ENCODE measurements at regions not wholly inside any gene's neighbourhood (a gene's known extent, or its start where the extent isn't known, plus 50 kb on each side); places are given as distances from the start of the nearest gene placed in this dataset.

- no peak for TF ChIP-seq ZNF30 (CRISPR knock-in tag; IDR thresholded peaks at IDR 0.05)
- no peak for TF ChIP-seq ZBTB40 (IDR thresholded peaks at IDR 0.05)
- TF ChIP-seq ZBTB40 (CRISPR knock-in tag; IDR thresholded peaks at IDR 0.05) = 0 out of 2 replicates have a peak, but pooled peaks have one; percentile 40
- 0 out of 2 replicates have a peak, but pooled peaks have one; percentile 21 for TF ChIP-seq MIER3 (CRISPR knock-in tag; IDR thresholded peaks at IDR 0.05; ENCODE audit: borderline replicate concordance)
- TF ChIP-seq RCOR2 (CRISPR knock-in tag; IDR thresholded peaks at IDR 0.05) = peak; percentile 57
- TF ChIP-seq ZNF83 (CRISPR knock-in tag; IDR thresholded peaks at IDR 0.05; ENCODE audit: borderline replicate concordance) = no peak
- TF ChIP-seq ZNF883 (CRISPR knock-in tag; IDR thresholded peaks at IDR 0.05; ENCODE audit: not compliant biosample characterization) = peak; percentile 61
- TF ChIP-seq ZNF543 (CRISPR knock-in tag; IDR thresholded peaks at IDR 0.05) = 0 out of 2 replicates have a peak, but pooled peaks have one; percentile 54
- 0 out of 2 replicates have a peak, but pooled peaks have one; percentile 23 for TF ChIP-seq HIC2 (CRISPR knock-in tag; IDR thresholded peaks at IDR 0.05; ENCODE audit: low read depth)
- peak; percentile 57; the same call in 1 of the 2 replicates for TF ChIP-seq IRF2 (CRISPR knock-in tag; IDR thresholded peaks at IDR 0.05)
- peak; percentile 77; the same call in 1 of the 2 replicates for TF ChIP-seq ZNF136 (CRISPR knock-in tag; IDR thresholded peaks at IDR 0.05; ENCODE audit: low read depth)
- TF ChIP-seq ZBTB46 (CRISPR knock-in tag; IDR thresholded peaks at IDR 0.05; ENCODE audit: borderline replicate concordance) = no peak
- peak; percentile 99 for TF ChIP-seq ZNF629 (CRISPR knock-in tag; conservative IDR thresholded peaks at IDR 0.05)
- no peak for TF ChIP-seq ZNF275 (CRISPR knock-in tag; IDR thresholded peaks at IDR 0.05; ENCODE audit: borderline replicate concordance)
- no peak for TF ChIP-seq NFE2L2 (IDR thresholded peaks at IDR 0.05; ENCODE audit: low read length)
Observed at GRCh38 chr20:19885939-19886660, 128.0 kb downstream of the RIN2 start (continued).

Measured in HepG2 (cell line).